ENCODE measurements at regions not wholly inside any gene's neighbourhood (a gene's known extent, or its start where the extent isn't known, plus 50 kb on each side); places are given as distances from the start of the nearest gene placed in this dataset.

DNA sequence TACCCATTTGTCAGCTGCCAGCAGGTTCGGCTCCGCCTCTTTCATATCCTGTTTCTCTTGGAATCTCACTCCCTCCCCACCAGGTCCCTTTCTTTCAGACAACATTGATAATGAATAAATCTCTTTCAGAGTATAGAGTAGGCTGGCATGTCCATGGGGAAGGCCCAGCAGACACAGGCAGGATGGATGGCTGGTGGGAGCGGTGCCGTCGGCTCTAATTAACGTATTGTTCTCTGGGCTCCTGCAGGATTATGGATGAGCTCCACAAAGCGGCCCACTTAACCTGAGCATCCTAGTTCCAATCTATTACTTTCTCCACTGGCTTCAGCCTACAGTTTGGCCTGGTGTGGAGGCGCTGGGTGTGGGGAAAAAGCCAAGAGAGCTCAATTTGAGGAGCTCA, 588.0 kb downstream of the BUD13 start:
- TF ChIP-seq, protein P1, sequence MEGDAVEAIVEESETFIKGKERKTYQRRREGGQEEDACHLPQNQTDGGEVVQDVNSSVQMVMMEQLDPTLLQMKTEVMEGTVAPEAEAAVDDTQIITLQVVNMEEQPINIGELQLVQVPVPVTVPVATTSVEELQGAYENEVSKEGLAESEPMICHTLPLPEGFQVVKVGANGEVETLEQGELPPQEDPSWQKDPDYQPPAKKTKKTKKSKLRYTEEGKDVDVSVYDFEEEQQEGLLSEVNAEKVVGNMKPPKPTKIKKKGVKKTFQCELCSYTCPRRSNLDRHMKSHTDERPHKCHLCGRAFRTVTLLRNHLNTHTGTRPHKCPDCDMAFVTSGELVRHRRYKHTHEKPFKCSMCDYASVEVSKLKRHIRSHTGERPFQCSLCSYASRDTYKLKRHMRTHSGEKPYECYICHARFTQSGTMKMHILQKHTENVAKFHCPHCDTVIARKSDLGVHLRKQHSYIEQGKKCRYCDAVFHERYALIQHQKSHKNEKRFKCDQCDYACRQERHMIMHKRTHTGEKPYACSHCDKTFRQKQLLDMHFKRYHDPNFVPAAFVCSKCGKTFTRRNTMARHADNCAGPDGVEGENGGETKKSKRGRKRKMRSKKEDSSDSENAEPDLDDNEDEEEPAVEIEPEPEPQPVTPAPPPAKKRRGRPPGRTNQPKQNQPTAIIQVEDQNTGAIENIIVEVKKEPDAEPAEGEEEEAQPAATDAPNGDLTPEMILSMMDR (IDR thresholded peaks at IDR 0.05; ENCODE audit: extremely low read depth, insufficient read depth, missing control alignments): no peak
- in situ Hi-C loops (cut with MboI; ENCODE audit: low pct_unique_long_range_greater_than_20kb, low sequenced_read_pairs, unreplicated experiment): no loop called here

DNA sequence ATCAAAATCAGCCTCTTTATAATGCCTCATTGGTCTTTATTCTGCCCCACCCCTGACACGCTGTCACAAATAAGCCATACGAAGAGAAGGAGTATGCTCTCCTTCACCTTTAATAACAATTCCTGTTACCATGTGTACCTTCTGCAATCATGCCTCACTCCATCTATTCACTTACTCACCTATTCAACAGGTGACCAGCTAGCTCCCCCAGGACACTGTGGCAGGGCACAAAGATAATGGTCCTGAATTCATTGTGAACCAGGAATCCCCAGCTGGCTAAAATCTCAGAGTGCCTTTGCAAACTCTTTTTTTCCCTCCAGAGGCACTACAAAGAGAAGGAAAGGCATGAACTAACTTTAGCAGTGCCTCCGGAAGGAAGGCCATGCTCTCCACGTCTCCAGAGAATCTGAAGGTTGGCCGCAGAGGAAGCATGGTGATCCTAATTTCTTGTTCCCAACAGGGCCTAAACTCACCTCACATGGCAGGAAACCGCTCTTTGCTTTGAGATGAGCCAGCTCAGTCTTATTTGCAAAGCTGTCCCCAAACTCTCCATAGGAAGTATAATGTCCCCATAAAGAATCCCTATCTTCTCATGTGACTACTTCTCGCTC, 590.3 kb downstream of the BUD13 start:
- in situ Hi-C loops (cut with MboI; ENCODE audit: low pct_unique_long_range_greater_than_20kb, low sequenced_read_pairs, unreplicated experiment): no loop called here
- TF ChIP-seq, protein P1 (IDR thresholded peaks at IDR 0.05; ENCODE audit: extremely low read depth, insufficient read depth, missing control alignments): no peak
- DNase-seq (ENCODE audit: low spot score): no peak

More for the DNA sequence above, 588.0 kb downstream of the BUD13 start:
- no peak for DNase-seq (ENCODE audit: low spot score)

- no peak for DNase-seq (ENCODE audit: low spot score)
- in situ Hi-C loops (cut with MboI; ENCODE audit: low pct_unique_long_range_greater_than_20kb, low sequenced_read_pairs, unreplicated experiment): no loop called here
- TF ChIP-seq, protein P1 (IDR thresholded peaks at IDR 0.05; ENCODE audit: extremely low read depth, insufficient read depth, missing control alignments): no peak
These were observed 591.8 kb downstream of the BUD13 start for GRCh38 chr11:116180806-116181600.

- in situ Hi-C loops (cut with MboI; ENCODE audit: low pct_unique_long_range_greater_than_20kb, low sequenced_read_pairs, unreplicated experiment): no loop called here
- TF ChIP-seq, protein P1 (IDR thresholded peaks at IDR 0.05; ENCODE audit: extremely low read depth, insufficient read depth, missing control alignments): no peak
- DNase-seq (ENCODE audit: low spot score): no peak
These were observed 593.4 kb downstream of the BUD13 start for GRCh38 chr11:116179401-116179800.

DNA sequence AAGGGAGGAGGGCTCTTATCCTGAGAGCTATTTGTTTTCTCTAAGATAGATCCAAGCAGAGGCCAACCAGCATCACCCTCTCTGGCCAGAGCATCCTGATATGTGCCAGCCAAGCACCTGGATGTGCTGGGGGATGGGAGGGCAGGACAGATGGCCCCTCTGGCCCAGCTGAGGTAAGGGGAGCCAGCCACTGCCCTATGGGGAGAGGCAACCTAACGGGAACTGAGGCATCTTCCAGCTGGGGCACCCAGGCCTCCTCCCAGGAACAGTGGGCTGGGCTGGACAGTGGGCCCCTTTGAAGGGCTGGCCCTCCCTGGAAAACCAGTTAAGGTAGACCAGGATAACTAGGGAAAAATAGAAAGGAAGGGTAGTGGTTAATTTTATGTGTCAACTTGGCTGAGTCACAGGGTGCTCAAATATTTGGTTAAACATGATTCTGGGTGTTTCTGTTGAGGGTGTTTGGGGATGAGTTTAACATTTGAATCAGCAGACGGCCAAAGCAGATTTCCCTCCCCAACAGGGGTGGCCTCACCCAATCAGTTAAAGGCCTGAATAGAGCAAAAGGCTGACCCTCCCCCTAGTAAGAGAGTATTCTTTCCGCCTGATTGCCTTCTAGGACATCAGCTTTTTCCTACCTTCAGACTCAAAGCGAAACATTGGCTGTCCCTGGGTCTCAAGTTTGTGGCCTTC, 595.1 kb downstream of the BUD13 start:
- DNase-seq (ENCODE audit: low spot score): no peak
- TF ChIP-seq, protein P1 (IDR thresholded peaks at IDR 0.05; ENCODE audit: extremely low read depth, insufficient read depth, missing control alignments): no peak
- in situ Hi-C loops (cut with MboI; ENCODE audit: low pct_unique_long_range_greater_than_20kb, low sequenced_read_pairs, unreplicated experiment): no loop called here

DNA sequence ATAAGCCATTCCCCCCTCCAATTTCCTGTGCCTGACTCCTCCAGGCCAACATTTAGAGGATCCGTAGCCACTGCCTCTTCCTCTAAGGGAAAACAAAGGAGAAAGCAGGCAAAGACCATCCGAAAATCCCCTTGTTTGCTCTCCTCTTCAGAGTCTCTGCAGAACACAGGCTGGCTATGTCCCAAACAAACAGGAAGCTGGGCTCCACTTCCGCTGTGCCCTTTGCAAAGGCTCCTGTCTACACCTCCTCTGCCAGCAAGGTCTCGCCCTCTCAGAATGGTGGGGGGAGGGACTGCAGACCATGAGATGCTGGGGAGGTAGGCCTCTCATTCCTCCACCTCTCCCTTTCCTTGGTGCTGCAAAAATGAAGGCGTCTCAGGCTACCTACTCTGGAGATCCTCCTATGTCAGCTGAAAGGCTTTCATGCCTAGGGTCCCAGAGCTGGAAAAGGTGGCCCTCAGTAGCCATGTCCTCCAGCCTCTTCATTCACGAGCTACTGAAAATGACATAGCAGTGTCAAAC, 596.2 kb downstream of the BUD13 start:
- TF ChIP-seq, protein P1 (IDR thresholded peaks at IDR 0.05; ENCODE audit: extremely low read depth, insufficient read depth, missing control alignments): no peak
- DNase-seq (ENCODE audit: low spot score): no peak
- in situ Hi-C loops (cut with MboI; ENCODE audit: low pct_unique_long_range_greater_than_20kb, low sequenced_read_pairs, unreplicated experiment): no loop called here

Data from GM13977 (cell line).